ENCODE measurements at regions not wholly inside any gene's neighbourhood (a gene's known extent, or its start where the extent isn't known, plus 50 kb on each side); places are given as distances from the start of the nearest gene placed in this dataset.
"Not testable (repeated sequence)": the region's sequence is repeated elsewhere in the genome, so short reads cannot be mapped to it uniquely, and the experiment has no call there.

DNA sequence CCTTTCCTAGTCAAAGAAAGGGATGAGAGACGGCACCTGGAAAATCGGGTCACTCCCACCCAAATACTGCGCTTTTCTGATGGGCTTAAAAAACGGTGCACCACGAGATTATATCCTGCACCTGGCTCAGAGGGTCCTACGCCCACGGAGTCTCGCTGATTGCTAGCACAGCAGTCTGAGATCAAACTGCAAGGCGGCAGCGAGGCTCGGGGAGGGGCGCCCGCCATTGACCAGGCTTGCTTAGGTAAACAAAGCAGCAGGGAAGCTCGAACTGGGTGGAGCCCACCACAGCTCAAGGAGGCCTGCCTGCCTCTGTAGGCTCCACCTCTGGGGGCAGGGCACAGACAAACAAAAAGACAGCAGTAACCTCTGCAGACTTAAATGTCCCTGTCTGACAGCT, 309.9 kb downstream of the KIF20B start:
- TF ChIP-seq, protein P1, sequence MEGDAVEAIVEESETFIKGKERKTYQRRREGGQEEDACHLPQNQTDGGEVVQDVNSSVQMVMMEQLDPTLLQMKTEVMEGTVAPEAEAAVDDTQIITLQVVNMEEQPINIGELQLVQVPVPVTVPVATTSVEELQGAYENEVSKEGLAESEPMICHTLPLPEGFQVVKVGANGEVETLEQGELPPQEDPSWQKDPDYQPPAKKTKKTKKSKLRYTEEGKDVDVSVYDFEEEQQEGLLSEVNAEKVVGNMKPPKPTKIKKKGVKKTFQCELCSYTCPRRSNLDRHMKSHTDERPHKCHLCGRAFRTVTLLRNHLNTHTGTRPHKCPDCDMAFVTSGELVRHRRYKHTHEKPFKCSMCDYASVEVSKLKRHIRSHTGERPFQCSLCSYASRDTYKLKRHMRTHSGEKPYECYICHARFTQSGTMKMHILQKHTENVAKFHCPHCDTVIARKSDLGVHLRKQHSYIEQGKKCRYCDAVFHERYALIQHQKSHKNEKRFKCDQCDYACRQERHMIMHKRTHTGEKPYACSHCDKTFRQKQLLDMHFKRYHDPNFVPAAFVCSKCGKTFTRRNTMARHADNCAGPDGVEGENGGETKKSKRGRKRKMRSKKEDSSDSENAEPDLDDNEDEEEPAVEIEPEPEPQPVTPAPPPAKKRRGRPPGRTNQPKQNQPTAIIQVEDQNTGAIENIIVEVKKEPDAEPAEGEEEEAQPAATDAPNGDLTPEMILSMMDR (IDR thresholded peaks at IDR 0.05), result not testable (repeated sequence)
- TF ChIP-seq POLR2A (IDR thresholded peaks at IDR 0.05), result not testable (repeated sequence)
